ENCODE measurements at regions not wholly inside any gene's neighbourhood (a gene's known extent, or its start where the extent isn't known, plus 50 kb on each side); places are given as distances from the start of the nearest gene placed in this dataset.
"Not testable (repeated sequence)": the region's sequence is repeated elsewhere in the genome, so short reads cannot be mapped to it uniquely, and the experiment has no call there.

DNA sequence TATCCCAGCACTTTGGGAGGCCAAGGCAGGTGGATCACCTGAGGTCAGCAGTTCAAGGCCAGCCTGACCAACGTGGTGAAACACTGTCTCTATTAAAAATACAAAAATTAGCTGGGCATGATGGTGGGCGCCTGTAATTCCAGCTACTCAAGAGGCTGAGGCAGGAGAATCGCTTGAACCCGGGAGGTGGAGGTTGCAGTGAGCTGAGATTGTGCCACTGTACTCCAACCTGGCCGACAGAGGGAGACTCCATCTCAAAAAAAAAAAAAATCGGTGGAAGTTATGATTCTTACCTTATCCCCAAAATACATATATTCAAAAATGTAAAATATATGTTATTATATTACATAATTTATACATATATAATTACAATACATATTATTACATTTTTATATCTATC is 70.1 kb downstream of the GLUL start:
- H3K9me3 ChIP-seq; H3K36me3 ChIP-seq; H3K4me3 ChIP-seq; H3K27ac ChIP-seq (replicated peaks in 1 of 4); DNase-seq (ENCODE audit: extremely low spot score); intact Hi-C loops (cut with DNase I); H3K27me3 ChIP-seq: not testable (repeated sequence)
- H3K4me1 ChIP-seq, result peaks cover 7 to 14% (median 10%) of the 10 kb centered on the region in 4 donors
- peak in 1 of 3 experiments; percentile 19 for TF ChIP-seq CTCF (IDR thresholded peaks at IDR 0.05)
- WGBS, result 91% methylated on average over 6 of the region's 6 CpGs

GRCh38 chr1:182317611-182318161 is 73.9 kb downstream of the GLUL start:
- Histone ChIP-seq H3K9me3 (no peaks in the 10 kb centered on the region), H3K27me3 (no peaks in the 10 kb centered on the region), H3K27ac (replicated peaks in 1 of 4) (peak overlapping the region; percentile 5 to 65 (median 47)), H3K4me1 (peaks cover 7 to 22% (median 10%) of the 10 kb centered on the region in 4 donors), H3K36me3 (no peaks in the 10 kb centered on the region), H3K4me3 (no peak overlapping the region)
- intact Hi-C loops (cut with DNase I), result no loop called here
- 82% methylated on average over 1 of the region's 1 CpG for WGBS
- no peak for TF ChIP-seq POLR2A (IDR thresholded peaks at IDR 0.05; ENCODE audit: low read depth)
- no peak for DNase-seq (ENCODE audit: extremely low spot score)

DNA sequence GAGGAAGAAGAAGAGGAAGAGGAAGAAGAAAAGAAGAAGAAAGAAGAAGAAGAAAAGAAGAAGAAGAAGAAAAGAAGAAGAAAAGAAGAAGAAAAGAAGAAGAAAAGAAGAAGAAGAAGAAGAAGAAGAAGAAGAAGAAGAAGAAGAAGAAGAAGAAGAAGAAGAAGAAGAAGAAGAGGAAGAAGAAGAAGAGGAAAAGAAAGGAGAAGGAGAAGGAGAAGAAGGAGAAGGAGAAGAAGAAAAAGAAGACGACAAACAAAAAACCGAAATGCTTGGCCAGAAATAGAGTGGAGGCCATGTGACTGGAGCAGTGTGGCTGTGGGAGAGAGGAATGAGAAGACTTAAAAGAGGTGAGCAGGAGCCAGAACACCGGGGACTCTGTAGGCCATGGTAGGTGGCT is 75.1 kb downstream of the GLUL start:
- H3K4me3 ChIP-seq; H3K36me3 ChIP-seq; H3K9me3 ChIP-seq; H3K27me3 ChIP-seq; DNase-seq (ENCODE audit: extremely low spot score); intact Hi-C loops (cut with DNase I); H3K27ac ChIP-seq (replicated peaks in 1 of 4): not testable (repeated sequence)
- 87% methylated on average over 3 of the region's 3 CpGs for WGBS
- peaks cover 7 to 22% (median 10%) of the 10 kb centered on the region in 4 donors for H3K4me1 ChIP-seq

GRCh38 chr1:182315167-182315556 is 76.4 kb downstream of the GLUL start:
- Histone ChIP-seq H3K27me3 (no peaks in the 10 kb centered on the region), H3K4me1 (peaks cover 7 to 22% (median 10%) of the 10 kb centered on the region in 4 donors), H3K36me3 (no peaks in the 10 kb centered on the region), H3K4me3 (no peak overlapping the region), H3K9me3 (no peaks in the 10 kb centered on the region), H3K27ac (replicated peaks in 1 of 4) (no peak overlapping the region)
- intact Hi-C loops (cut with DNase I), result no loop called here
- no peak for TF ChIP-seq CTCF (IDR thresholded peaks at IDR 0.05)
- TF ChIP-seq POLR2AphosphoS5 (IDR thresholded peaks at IDR 0.05), result no peak
- no peak for TF ChIP-seq EP300 (IDR thresholded peaks at IDR 0.05)
- no peak for TF ChIP-seq POLR2A (IDR thresholded peaks at IDR 0.05; ENCODE audit: low read depth)
- no peak for DNase-seq (ENCODE audit: extremely low spot score)
- 66% methylated on average over 5 of the region's 5 CpGs for WGBS

- WGBS, result 82% methylated on average over 10 of the region's 10 CpGs
- TF ChIP-seq EP300 (IDR thresholded peaks at IDR 0.05) (no peak), POLR2A (IDR thresholded peaks at IDR 0.05; ENCODE audit: low read depth) (no peak), CTCF (IDR thresholded peaks at IDR 0.05) (no peak), POLR2AphosphoS5 (IDR thresholded peaks at IDR 0.05) (no peak)
- H3K36me3 ChIP-seq, result no peaks in the 10 kb centered on the region
- no peaks in the 10 kb centered on the region for H3K9me3 ChIP-seq
- no peak for DNase-seq (ENCODE audit: extremely low spot score)
- no peak overlapping the region for H3K27ac ChIP-seq (replicated peaks in 1 of 4)
- intact Hi-C loops (cut with DNase I), result no loop called here
- H3K4me3 ChIP-seq, result no peak overlapping the region
- H3K27me3 ChIP-seq, result no peaks in the 10 kb centered on the region
- peaks cover 0 to 4% (median 2%) of the 10 kb centered on the region in 4 donors for H3K4me1 ChIP-seq
Observed at GRCh38 chr1:182309631-182310351, 81.8 kb downstream of the GLUL start.

DNA sequence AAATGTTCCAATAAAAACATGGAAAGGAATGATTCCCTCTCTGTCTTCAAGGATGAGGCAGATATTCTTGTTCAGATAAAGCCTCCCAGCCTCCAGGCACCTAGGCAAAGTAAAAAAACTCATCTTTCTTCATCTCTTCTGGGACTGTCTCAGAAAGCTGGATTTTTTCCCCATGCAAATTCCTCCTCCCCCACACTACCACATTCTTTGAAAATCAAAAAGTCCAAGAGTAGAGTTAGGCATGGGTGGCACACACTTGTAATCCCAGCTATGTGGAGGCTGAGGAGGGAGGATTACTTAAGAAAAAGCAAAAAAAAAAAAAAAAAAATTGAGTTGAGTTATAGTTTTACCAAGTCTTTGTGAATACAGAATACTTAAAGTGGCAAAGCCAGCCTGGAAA is 82.8 kb downstream of the GLUL start:
- intact Hi-C loops (cut with DNase I), result no loop called here
- no peaks in the 10 kb centered on the region for H3K36me3 ChIP-seq
- no peak overlapping the region for H3K27ac ChIP-seq (replicated peaks in 1 of 4)
- DNase-seq (ENCODE audit: extremely low spot score), result no peak
- no peaks in the 10 kb centered on the region for H3K27me3 ChIP-seq
- H3K9me3 ChIP-seq, result no peaks in the 10 kb centered on the region
- no peak for TF ChIP-seq POLR2AphosphoS5 (IDR thresholded peaks at IDR 0.05)
- no peak for TF ChIP-seq CTCF (IDR thresholded peaks at IDR 0.05)
- TF ChIP-seq POLR2A (IDR thresholded peaks at IDR 0.05; ENCODE audit: low read depth), result no peak
- no peak for TF ChIP-seq EP300 (IDR thresholded peaks at IDR 0.05)
- no peak overlapping the region for H3K4me3 ChIP-seq
- peaks cover 9 to 12% (median 11%) of the 10 kb centered on the region in 4 donors for H3K4me1 ChIP-seq

- 95% methylated on average over 8 of the region's 8 CpGs for WGBS
- DNase-seq (ENCODE audit: extremely low spot score); H3K9me3 ChIP-seq; H3K36me3 ChIP-seq; H3K27ac ChIP-seq (replicated peaks in 1 of 4); H3K27me3 ChIP-seq; H3K4me3 ChIP-seq; intact Hi-C loops (cut with DNase I): not testable (repeated sequence)
- peaks cover 9 to 25% (median 17%) of the 10 kb centered on the region in 4 donors for H3K4me1 ChIP-seq
Observed at GRCh38 chr1:182307486-182307885, 84.1 kb downstream of the GLUL start.

All from esophagus muscularis mucosa (tissue), 4 donors.